ENCODE measurements at regions not wholly inside any gene's neighbourhood (a gene's known extent, or its start where the extent isn't known, plus 50 kb on each side); places are given as distances from the start of the nearest gene placed in this dataset.

DNA sequence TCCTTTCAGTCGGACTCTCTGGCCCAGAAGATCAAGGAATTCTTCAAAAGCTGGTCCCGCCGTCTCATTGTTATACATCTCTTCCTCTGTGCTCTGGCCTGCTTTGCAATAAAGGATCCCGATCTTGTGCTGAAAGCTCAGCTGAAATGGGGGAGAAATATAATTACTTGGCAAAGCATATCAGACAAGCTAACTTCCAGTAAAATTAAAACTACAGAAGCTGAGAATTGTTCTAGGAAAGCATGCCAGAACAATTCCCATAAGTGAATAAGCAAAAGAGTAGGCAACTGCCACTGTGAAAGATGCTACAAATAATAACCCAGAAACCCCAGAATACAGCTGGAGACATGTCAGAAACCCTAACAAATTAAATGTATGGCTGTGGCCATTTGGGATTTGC, 146.1 kb downstream of the SIPA1L2 start:
- DNase-seq, result no peak

DNA sequence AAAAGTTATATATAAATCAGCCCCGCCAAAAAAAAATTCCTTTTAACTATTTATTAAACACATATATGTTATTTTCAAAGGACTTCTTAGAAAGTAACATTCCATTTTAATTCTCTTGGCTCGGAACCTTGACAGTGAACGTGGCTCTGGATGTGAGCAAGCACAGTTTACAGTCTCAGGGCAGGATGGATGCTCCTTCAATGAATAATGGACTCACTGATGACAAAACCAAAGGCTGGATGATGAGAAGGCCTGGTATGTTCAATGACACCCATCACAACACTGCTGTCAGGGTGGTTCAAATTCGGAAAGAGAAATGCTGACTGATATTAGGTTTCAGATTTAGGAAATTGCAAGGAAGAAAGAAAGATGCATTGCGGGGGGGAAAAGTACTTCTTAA, 148.8 kb downstream of the SIPA1L2 start:
- DNase-seq, result no peak

DNA sequence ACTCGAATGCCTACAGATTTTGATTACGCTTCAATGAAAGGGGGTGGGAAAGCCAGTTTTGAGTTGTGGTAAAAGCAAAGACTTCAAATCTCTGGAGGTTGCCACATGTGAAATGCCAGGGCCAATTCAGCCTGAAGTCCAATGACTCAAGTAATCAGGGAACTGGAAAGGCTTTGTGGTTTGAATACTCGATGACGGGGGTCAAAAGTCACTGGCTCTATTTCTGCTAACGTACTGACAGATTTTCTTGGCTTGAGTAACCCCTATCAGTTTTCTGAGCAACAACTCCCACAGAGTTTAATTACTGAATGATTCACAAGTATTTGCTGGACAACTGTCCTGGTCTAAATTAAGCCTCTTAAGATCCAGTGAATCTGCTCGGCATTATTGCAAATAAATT, 152.2 kb downstream of the SIPA1L2 start:
- DNase-seq, result no peak

DNA sequence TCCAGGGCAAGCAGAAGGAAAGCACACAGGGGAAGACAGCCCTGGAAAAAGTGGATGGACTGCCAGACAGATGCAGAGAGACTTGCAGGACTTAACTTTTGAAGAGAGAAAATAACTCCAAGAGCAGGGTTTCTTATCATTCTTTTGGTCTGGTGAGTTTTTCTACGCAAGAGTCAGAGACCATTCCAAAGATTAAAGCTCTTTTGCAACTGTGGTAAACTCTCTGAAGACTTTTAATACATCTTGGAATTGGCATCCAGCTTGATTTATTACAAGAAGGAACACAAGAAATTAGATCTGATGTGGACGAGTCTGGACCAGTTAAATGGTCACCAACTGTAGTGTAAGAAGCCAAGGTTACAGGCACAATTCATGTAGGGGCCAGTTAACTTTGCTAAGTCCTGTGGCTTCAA, 153.4 kb downstream of the SIPA1L2 start:
- DNase-seq, result no peak

DNA sequence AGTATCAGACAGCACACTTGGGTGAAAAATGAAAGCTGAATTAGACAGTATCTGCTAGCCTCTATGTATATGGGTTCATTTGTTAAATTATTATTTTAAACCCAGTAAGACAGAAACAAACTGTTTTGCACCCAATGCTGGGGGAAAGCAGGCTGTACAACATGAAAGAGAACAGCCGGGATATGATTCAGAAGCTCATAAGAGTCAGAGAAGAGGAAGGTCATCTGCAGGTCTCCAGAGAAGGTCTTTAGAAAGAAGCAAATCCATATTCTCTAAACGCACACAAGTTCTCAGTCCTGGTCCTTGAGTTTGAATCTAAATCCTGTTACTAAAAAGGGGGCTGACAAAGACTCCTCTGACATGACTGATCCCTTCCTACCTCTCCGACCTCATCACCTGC, 155.1 kb downstream of the SIPA1L2 start:
- DNase-seq, result no peak

DNA sequence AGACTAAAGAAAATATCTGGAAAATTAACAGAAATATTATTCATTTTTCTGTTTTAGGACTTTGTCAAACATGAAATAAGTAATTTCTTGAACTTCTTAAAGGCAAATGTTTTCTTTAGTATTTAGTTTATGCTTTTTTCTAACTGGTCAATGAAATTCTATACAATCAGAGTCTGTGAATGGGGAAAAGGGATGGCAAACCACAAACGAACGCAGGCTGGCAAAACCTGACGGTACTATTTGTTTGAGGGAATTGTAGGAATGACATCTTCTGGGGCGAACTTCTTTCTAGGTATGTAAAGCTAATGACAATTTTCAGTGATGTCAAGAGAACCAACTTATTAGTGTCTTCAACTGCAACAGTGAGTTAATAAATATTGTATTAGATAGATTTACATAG, 156.0 kb downstream of the SIPA1L2 start:
- no peak for DNase-seq

DNA sequence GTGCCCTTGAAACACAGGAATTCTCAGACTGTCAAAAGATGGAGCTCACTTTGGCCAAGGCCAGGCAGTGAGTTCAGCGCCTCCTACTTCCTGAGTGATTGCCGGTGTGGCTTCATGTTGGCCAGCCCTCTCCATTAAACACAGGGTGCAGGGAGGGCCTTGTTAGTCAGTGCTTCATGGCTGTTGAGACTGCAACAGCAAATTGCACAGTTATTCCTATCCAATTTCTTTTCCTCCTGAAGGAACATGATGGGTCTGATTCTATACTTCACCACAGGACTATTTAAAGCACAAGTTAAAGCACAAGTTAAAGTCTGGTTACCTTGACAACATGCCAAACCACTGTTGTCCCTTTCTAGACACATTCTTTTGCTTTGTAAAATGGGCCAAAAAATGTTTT, 156.6 kb downstream of the SIPA1L2 start:
- peak in 1 of 56 donors; percentile 6 for DNase-seq

DNA sequence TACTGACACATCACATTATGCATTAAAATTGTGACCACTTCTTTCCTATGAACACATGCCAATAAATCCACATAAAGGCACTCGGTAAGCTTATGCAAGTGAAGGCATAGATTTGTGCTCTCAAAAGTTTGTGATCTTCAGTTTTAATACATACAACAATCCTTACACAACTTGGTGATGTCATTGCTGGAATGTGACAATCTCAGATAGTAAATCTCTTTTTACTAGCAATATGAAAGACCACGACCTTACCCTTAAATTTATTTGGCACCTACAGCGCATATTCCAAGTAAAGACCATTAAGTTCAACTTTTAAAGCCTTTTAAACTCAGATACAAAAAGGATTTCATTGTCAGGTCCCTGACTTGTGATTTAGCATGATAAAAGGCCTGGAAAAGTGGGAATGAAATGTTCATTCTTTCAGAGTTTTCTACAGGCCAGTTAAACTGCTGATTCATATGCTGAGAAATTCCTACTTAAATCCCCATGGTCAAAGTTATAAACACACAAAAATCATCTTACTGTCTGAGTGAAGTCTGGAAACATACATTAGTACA, 157.4 kb downstream of the SIPA1L2 start:
- DNase-seq, result no peak

DNA sequence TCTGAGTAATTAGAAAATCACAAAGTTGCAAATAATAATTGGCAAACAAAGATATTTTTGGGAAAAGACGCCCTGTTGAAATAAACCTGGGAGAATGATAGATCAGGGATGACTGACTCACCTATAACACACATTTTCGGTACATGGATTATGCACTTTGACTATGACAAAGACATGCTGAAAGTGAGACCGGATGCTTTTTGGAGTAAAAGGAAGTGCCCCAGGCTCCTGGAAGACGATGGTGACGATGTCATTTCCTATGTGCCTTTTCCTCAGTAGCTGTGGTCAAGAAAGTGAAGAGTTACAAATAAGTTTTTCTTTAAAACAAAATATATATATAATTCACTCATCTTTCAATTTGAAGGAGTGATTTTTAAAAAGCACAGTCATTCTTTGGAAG, 158.7 kb downstream of the SIPA1L2 start:
- DNase-seq, result no peak

DNA sequence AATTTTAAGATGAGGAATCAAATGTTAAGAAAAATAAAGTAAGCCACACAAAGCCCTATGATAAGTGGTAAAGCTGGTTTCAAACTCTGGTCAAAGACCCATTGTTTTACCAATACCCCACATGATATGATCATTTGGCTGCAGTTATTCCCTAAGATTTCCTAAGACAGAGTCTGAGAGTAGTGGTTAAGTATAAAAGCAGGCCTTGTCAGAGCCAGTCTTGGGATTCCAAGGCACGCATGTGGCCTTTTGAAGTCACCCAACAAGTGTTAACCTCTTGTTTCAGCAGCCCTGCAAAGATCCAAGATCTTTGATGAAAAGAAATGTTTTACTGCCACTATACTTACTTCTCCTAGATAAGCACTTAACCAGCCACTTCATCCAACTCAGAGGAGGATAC, 159.2 kb downstream of the SIPA1L2 start:
- no peak for DNase-seq

DNA sequence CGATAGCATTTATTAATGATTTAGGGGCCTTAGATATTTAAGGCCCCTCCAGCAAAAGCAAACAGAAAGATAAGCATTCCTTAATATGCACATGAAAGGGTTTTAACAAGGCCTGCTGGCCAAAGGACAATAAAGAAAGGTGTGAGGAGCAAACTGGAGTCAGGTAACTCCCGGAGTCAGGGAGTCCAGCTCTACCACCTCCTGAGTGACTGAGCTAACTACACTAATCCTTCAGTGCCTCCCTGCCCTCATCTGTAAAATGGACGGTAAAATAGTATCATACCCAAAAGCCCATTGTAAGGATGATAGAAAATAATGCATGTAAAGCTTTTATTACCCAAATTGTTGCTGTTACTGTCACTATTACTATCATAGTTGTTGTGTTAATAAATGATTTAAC, 161.7 kb downstream of the SIPA1L2 start:
- no peak for DNase-seq

DNA sequence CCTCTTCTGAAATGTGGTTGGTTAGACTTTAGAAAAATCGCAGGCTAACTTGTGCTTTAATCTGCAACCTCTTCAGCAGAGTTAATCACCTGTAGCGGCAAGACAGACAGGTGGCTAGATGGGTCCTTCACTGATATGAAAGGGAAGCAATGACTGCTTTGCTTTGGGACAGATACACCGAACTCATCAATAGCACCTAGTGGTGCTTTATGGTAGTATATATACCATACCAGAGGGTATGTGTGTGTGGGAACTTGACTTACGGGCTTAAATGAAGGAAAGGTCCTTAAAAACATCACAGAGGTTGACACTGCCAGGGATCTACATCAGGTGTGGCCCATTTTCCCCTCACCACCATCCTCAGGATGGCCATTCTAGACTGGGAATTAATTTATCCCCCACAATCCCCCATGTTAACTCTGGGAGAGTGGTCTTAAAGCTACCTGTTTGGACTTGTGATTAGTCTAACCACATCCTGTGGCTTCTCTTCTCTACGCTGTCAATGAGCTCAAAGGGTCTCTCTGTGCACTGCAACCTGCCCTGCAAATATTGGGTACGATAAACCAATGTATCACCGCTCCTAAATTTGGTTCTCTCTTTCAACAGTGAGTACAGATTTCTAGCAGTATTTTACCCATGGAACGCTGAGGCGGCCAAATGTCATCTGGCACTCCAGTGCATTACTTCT, 162.7 kb downstream of the SIPA1L2 start:
- DNase-seq, result no peak

DNA sequence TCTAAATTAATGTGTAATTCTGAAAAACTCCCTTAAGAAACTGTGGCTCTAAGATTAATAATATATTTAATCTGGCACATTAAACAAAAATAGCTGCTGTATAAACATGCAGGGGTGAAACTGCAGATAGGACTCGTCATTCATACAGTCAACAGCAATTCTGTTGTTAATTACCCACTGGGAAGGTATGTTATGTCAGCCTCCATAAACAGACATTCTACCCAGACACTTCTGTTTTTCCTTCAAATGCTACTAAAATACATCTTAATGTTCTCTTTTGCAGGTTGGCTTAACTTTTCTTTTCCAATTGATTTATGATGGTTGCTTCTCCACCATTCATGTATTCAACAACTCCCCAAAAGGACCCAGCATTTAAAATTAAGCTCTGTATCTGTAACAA, 165.6 kb downstream of the SIPA1L2 start:
- DNase-seq, result no peak

DNA sequence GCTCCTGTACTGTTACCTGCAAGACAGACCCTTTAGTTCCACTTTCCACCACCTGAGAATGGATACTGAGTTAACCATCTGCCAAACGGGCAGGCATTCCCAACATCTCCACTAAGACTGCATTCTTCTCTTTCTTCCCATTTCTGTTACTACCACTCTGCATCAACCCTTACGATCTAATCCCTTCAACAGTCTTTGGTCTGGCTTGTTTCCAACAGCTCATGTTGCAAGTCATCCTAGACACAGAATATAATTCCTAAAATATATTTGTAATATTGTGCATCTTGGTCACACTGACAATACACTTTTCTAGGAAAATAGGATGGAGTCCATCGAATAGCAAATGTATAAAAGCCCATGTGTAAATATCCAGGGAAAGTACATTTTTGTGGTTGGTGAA, 166.7 kb downstream of the SIPA1L2 start:
- DNase-seq, result no peak

DNA sequence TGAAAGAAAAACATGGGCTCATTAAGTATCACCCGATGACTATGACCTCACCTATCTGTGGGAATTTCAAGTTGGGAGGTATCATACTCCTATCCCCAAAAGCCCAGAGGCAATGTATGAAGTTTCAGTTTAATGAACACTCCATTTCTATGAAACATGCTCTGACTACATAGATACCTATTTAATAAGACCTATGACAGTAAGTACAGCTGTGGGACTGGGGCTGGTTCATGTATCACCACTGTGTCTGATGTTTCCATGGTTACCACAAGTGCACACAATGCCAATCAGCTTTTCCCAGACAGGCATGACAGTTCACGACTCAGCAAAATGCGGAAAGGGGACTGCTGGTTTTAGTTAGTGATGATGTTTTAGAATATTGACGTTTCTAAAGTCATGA, 167.7 kb downstream of the SIPA1L2 start:
- no peak for DNase-seq

DNA sequence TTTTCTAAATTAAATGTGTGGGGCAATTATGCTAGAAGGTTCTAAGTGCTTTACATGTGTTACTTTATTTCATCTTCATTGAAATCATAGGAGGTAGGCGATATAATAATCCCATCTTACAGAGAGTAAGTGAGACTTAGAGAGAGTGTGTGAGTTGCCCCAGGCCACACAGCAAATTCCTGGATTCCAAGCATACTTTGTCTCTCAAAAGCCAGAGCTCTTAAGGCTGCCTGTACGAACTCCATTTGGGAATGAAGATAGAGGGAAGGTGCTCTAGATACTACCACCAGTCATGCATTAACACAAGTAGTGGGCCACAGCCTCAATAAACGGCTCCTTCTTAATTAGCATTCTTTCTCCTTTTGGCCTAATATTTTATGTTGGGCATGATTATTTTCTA, 170.1 kb downstream of the SIPA1L2 start:
- no peak for DNase-seq

DNA sequence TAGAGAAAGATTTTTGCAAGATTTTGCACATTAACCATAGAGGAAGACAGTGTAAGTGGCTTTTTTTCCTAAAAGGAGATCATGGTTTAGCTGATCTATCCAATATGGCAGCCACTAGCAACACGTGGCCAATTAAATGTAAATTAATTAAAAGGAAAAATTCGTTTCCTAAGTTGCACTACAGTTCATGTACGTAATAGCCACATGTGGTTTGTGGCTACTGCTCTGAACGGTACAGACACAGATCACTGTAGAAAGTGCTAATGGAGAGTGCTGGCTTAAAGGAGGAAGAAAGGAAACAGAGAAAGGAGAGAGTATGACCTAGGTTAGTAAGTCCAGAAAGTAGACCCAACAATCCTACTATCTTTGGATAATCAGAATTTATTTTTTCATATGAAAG, 170.8 kb downstream of the SIPA1L2 start:
- no peak for DNase-seq

DNA sequence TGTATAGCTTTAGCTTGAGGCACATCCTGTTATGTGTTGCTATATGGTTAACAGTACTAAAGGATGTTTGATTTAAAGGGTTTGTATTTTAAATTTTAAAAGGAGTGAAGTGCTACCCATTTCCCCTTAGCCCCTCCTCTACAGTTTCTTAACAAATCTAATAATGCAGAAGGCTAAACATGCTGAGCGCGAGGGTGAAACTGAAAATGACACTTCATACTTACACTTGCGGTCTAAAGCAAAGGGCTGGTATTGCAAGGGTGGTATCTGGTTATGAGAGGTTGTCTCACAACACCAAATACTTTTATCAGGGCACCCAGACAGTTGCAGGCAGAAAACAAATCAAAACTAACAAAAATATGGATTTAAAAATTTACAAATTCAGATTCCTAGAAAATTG, 172.3 kb downstream of the SIPA1L2 start:
- no peak for DNase-seq

DNA sequence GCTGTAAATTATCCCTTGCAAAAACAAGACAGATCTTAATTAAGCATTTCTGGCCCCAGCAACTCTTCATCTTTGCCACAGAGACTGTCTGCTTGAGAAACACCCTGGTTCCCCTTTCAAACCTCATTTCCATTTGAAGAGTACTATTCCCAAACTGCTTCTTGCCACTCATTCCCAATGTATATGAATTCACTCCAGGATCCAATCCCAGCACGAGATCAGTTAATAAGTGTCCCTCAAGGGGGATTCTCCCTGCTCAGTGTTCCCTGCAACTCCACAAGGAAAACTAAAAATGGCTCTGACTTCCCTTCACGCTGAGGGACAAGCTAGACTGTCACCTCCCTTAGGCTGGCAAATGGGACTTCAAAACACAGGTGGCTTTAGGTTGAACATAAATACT, 173.2 kb downstream of the SIPA1L2 start:
- DNase-seq, result no peak

DNA sequence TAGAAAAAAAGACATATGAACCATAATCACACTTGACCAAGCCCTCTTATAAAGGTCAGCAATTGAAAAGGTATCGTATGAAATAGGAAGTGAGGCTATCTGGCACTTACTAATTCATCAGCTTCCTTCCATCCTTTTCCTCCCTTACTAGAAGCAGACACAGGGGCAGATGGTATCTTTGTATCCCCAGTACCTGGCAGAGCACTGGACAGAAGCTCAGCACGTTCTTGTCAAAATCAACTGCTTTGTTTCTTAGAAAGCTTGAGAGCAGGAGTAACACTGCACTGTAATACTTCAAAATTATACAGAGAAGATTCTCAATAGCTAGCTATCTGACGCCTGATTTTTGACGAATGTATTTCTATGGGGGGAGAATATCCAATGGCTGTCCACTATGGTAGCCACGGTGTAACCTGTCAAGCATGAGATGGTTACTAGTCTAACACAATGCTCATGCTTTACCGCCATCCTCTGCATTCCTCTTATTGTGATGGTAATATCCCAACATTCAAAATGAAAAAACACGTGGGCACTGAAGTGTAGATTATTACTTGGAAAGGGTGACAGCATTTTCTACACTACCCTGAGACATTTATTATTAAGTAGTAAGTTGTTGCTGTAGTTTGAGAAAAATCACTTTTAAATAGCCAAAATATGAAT, 175.6 kb downstream of the SIPA1L2 start:
- no peak for DNase-seq

DNA sequence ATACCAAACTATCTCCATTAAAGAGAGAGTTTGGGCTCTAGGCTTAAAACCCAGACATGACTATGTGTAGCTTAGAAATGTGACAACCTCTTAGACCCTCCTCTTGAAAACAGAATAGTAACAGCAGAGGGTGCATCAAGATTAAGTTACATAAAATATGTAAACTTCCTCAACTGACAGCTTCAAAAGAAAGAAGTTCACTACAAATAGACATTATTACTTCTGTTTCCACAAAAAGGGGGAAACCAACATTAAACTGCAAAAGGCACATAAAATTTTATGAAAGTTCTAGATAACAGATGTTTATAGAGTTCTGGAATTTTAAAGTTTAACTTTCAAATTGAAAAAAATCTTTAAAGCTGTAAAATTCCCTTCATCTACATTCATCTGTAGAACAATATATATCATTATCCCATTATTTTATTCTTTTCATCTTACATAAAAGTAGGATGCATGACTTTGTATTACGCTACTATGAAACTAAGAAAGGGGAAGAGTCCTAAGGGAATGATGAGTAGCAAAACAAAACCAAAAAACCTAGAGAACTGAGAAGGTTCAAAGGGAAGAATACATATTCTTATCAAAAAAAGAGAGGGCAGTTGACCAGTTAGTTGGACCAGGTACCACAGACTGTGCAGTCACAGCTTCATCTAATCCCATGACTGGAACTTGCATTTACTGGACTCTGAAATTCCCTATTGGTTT, 177.0 kb downstream of the SIPA1L2 start:
- DNase-seq, result no peak

DNA sequence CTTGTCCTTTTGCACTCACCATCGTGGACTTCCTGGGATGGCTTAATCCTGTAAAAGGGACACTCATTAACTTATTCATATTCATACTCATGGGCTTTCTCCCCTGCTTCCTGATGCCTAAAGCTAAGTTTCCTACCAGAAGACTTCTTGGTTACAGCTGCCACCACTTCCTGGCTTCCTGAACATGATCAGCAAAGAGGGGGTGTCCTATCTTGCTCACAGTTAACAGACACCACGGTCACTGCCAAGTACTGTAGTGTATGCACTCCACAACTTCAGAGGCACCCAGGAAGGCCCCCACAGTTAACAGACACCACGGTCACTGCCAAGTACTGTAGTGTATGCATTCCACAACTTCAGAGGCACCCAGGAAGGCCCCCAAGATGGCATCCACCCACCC, 177.8 kb downstream of the SIPA1L2 start:
- DNase-seq, result no peak

DNA sequence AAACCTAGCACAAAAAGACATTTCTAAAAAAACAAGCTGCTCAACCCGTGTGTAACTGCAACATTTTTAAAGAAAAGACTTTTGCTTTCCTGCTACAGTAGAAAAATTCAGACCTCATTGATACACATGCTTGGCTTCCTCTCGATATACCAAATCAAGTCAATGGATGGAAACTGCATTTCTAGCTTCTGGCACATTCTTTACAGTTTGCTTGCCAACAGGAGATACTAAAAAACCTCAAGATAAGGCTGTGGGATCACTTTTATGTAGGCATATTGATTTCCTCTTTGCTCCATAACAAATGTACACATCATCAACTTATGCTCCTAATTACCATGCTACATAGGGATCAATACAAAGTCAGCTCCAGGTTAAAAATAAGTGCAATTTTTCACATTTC, 178.4 kb downstream of the SIPA1L2 start:
- no peak for DNase-seq
